Activated CD4-positive, alpha-beta T cell treated with anti-CD3 and anti-CD28 coated beads, Interleukin-2, amount 50 U/mL, for 24 hours (primary cell): ENCODE measurements at regions not wholly inside any gene's neighbourhood (a gene's known extent, or its start where the extent isn't known, plus 50 kb on each side); places are given as distances from the start of the nearest gene placed in this dataset.
"Not testable (repeated sequence)": the region's sequence is repeated elsewhere in the genome, so short reads cannot be mapped to it uniquely, and the experiment has no call there.

Source experiments
- DNase-seq, 2 donors: peaks; one replicate each; pipeline ENCODE4 v3.0.0-alpha.2; 2020; ENCODE audit warnings: low read depth in 1 of 2, low spot score in 1 of 2

DNA sequence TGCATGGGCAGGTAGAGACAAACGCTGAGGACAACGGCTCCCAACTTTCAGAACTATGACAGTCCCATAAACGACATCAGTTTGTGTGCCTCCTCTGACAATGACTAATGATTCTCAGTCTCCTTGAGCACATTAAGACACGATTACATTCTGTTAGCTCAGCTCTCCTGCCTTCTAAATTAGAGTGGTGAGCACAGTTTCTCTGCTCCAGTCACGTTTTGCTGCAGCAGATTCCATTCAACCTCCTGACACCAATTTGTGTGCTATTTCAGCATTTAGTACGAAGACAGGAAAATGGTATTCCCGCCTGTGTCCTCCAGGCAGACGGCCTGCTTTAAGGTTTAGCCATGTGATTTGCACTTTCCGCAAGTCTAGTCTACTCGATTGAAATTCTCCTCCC lies 458.4 kb upstream of the CFAP20DC start:
- no peak for DNase-seq

DNA sequence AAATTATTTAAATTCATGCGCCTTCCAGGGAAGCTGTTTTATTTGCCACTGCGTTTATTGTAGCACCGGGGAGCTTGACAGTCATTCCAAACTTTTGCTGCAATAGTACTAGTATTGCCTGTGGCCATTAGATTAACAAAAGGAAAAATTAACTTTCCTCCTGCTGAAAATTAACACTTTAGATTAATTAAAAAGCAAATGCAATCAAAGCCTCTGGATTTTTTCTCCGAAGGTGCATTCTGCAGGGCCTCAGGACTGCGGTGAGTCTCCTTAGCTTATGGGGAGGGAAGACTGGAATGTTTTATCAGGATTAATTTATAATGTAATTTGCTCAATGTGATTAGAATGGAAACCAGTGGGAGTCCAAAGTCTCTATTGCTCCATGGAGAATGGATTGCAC lies 456.4 kb upstream of the CFAP20DC start:
- DNase-seq = no peak

DNA sequence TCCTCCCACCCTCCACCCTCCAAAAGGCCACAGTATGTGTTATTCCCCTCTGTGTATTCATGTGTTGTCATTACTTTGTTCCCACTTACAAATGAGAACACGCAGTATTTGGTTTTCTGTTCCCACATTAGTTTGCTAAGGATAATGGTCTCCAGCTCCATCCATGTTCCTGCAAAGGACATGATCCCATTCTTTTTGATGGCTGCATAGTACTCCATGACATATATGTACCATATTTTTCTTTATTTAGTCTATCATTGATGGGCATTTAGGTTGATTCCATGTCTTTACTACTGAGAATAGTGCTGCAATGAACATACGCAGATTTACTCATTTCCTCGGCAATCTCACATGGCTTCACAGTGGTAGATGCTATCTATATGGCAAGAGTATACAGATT lies 453.6 kb upstream of the CFAP20DC start:
- no peak for DNase-seq

DNA sequence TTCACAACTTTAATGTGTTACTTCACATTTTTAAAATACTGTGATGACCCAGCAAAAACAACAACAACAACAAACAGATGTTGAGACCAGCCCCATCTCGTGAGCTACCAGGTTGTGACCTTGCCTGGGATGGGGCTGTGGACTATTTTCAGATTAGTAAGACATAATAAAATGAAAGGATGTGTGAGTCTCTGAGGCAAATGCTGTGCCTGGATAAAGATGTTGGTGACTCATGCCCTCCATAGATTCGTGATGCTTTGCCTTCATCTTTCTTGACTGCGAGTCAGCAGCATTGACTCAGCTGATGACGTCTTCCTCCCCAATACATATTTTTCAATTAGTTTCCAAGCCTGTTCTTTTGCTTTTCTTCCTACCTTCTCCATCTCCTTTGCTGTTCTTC lies 453.0 kb upstream of the CFAP20DC start:
- DNase-seq = peak in 1 of 2 donors; percentile 42

DNA sequence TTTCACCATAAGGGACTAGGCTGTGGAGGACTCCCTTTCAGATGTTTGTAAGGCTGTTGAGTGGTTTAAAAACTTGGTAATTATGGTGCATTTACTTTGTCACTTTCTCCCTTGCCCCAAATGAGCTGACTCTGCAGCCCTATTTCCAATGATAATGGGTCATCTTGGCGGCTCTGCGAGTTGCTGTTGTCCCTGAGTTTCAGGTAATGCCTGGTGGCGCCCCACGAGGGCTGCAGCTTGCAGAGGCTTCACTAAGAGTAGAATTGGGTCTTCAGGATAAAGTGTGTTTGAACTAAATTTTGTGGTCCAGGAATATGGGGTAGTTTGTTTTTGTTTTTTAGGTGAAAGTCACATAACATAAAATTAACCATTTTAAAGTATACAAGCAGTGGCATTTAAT lies 450.1 kb upstream of the CFAP20DC start:
- no peak for DNase-seq

DNA sequence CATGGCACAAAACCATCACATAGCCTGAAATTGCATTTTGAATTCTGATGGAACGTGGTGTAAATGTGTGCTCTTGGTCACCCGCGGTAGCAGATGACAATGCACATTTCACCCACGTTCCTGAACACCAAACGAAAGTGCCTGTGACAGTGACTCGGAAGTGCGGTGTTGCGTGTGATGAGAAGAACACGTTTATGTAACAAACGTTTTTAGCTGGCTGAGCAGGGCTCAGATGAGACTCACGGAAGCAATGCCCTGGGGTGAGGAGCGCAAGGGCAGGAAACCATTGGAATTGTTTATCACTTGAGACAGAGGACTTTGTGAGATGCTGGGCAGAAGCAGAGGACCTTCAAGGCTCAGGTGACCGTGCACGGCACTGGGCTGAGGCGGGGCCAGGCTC lies 449.2 kb upstream of the CFAP20DC start:
- DNase-seq = no peak

DNA sequence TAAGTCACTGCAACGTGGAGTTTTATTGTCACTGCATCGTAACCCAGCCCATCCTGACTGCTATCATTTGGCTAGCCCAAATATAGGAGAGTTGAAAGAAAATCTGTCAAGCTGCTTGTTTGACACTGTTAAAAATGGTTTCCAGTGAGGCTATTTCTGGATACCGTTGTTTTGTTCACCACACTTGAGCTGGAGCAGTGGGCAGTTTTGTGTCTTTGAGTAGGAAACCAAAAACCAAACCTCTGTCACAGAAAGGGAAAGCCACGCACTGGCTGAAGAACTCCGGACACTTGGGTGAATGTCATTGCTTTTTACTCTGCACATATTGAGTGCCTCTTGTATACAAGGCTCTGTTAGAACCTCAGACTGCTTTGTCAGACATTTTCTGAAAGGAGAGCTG lies 446.4 kb upstream of the CFAP20DC start:
- no peak for DNase-seq

DNA sequence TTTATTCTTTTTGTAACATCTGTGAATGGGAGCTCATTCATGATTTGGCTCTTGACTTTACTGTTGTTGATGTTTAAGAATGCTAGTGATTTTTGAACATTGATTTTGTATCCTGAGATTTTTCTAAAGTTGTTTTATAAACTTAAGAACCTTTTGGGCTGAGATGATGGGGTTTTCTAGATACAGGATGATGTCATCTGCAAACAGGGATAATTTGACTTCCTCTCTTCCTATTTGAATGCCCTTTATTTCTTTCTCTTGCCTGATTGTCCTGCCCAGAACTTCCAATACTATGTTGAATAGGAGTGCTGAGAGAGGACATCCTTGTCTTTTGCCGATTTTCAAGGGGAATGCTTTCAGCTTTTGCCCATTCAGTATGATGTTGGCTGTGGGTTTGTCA lies 445.1 kb upstream of the CFAP20DC start:
- not testable (repeated sequence) for DNase-seq

DNA sequence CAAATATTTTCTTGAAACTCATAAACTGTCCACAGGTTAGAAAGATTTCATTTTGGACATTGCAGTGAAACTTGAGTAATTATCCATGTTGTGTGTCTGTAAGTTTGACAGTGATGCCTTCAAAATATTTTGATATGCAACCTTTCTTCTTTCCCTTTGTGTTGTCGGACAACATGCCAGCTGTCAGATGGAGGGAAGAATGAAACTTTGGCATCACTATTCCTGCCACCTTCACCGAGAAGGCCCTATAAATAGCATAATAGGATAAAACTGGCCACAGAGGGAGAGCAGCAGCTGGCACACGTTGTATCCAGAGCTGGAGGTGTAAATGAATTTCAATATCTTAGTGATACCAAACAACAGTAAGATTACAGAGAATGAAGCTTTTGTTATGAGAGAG lies 436.7 kb upstream of the CFAP20DC start:
- no peak for DNase-seq

DNA sequence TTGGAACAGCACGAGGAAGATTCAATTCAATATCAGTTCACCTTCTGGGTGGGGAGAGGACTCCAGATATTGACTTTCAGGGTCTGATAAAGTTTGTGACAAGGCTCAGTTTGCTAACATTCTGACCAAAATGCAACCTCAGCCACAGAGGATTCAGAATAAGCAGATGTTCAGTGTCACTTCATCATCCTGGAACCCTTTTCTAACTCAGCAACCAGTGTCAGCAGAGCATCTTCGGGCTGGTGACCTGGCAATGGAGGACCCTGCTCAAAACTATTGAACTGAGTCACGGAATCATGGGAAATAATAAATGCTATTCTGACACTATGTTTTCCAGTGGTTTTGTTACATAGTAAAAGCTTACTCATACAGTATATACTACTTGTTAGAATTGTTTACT lies 433.4 kb upstream of the CFAP20DC start:
- DNase-seq = no peak

DNA sequence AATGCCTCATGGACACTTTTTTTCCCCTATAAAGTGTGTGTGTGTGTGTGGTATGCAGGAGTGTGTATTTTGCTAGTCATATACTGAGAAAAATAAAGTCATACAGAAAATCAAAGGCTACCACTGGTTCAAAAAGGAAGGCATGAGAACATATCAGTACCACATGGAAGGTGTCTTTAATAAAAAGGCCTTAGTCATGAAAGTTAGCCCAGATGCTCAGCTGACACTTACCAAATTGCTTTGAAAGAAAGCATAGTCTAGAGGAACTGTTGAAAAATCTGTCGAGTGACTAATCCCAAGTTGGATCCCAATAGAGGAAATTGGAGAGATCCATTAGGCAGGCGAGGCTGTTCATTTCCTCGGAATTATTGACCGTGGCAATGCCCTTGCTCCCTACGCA lies 432.9 kb upstream of the CFAP20DC start:
- no peak for DNase-seq

DNA sequence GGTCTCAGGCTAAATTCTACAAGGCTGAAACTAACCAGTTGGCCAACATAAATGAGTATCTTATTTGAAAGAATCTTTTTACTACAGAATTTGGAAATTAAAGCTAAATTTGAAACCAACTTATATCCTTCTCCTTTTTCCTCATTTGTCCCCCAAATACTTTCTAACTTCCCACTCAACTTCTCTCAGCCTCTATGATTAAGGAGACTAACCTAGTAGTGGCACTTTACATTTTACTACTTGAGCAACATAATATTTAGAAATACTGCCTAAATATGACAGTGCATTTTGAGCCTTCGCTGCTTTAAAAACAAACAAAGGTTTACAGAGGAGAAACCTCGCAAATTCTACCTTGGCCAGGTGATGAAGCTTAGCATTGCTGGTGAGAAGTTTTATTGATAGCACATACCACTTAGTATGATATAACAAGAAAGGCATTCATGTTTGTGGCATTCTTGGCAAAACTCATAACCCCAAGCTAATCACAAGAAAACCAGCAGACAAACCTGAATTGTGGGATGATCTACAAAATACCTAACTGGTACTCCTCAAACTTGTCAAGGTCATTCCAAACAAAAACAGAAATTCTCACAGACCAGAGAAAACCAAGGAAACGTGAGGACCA lies 432.1 kb upstream of the CFAP20DC start:
- DNase-seq = no peak

DNA sequence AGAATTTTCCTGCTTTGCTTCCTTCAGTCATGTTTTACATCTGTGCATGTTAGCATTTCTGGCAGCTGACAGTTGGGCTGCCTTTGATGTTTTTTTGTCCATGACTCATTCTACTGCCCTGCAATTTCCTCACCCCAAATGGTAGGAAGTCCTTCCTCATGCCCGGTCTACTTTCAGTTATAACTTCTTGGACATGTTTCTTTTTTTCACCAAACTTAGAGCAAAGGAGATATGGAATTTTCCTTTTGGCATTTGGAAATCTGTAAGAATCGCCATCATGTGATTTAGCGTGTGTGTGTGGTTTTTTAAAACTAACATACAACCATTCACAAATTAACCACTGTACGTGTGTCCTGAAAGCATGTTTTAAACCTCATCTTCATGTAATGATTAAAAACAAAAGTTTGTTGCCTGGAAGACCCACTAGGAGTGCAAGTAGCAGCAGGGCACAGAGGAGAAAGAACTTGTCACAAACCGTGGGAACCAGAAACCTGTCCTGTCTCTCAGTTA lies 430.7 kb upstream of the CFAP20DC start:
- DNase-seq = no peak

DNA sequence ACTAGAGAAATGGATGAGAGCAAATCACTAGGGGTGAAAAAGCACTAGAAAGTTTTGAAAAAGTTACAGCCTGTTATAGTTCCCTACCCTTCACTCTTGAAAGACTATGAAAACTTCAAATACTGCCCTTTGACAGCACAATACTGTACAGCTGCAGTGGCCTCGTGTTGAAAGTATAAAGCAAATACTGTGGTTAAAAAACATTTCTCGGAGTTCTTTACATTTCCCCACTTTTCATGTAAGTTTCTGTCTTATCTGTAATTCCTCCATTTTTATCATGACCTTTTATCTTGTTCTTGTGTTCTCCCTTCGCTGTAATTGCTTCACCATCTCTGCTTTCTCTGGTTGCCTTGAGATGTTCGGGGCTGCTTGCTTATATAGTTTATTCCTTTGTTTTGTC lies 423.8 kb upstream of the CFAP20DC start:
- DNase-seq = no peak

DNA sequence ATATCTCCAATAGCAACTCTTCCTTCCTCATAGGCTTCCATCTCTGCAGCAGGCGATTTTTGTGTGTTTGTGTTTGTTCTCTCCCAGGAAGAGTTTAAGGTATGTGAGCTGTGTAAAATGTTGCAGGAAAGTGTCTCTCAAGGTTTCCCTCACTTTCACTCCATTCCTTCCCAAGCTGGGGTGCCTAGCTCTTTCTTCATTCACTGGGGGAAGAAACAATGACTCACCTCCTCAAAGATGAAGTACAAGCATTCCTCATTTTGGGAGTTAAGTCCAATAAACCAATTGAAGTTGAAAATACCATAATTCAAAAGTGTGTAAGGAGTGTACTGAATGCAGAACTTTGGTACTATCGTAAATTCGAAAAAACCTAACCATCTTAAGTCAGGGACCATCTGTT lies 422.7 kb upstream of the CFAP20DC start:
- DNase-seq = no peak

DNA sequence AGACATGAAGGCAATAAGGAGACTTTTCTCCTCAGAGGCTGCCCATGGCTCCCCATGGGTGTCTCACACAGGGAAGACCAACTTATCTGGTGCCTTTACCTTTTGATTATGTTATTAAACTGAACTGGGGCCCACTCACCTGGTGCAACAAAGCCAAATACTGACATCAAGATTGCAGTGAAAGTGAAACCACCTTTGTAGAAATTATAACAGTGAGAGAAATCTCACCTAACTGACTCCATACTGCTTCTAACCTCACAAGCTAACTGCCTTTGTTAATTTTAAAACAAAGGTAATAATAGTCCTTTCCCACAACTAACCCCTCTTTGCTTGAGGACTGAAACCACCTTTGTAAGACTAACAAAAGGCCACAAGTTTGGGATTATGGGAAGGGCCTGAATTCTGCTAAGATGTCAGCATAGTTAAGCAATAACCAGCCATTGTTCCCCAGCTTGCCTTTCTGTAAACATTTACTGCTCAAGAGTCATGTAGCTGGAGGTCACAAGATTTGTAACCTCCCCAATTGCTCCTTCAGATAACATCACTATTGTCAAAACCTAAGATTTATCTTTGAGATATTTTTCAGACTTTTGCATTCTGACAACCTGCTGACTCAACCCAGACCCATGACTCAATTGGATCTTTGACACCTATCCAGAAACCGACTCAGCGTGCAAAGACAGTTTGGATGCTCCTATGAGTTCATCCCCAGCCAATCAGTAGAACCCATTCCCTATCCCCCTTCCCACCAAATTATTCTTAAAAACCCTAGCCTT lies 420.3 kb upstream of the CFAP20DC start:
- DNase-seq = no peak

DNA sequence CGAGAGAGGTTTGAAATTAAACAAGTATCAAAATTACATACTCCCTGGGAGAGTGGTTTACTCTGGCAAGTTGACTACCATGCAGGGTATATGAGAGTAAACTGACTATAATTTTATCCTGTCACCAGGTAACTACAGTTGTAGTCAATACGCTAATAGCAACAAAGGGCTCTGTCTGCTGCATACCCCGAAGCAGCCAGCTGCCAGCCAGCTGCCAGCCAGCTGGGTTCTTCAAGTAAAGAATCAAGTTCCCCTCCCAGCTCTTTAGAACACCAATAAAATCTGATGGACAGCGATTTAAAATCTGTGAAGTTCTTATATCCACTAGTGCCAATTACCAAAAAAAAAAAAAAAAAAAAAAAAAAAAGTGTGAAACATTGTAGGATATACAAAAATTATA lies 417.7 kb upstream of the CFAP20DC start:
- no peak for DNase-seq

DNA sequence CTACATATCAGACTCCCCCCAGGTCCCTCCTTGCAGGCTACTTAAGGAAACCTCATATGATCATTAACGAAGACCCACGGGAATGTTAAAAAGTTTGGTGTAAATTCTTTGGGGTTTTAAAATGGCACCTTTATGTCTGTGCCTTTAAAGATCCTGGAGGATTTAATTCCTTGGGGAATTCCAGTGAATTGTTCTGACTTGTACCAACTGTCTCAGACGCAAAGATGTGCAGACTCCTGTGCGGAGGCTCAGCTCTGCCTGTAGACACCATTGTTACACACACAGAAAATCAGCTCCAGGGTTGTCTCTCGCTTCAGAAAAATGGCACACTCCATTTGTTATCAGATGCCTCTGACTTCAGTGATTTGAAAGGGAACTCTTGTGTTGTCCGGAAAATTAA lies 414.4 kb upstream of the CFAP20DC start:
- DNase-seq = no peak

DNA sequence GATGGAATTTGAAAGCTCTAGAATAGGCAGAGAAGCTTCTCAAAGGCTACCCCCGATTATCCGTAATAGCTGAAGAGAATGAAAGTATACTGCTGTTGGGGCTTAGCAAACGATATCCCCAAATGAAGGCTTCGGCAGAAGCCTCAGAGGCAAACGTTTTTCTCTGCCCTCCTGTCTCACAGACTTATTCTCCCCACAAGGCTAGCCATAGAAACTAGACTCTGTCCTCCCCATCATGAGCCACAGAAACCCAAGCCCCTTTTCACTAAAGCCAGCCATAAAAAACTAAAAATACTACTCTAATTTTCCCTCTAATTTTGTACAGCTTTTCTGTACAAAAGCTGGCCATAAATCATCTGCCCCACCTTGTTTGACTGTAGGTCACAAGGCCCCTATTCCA lies 413.4 kb upstream of the CFAP20DC start:
- DNase-seq = no peak

DNA sequence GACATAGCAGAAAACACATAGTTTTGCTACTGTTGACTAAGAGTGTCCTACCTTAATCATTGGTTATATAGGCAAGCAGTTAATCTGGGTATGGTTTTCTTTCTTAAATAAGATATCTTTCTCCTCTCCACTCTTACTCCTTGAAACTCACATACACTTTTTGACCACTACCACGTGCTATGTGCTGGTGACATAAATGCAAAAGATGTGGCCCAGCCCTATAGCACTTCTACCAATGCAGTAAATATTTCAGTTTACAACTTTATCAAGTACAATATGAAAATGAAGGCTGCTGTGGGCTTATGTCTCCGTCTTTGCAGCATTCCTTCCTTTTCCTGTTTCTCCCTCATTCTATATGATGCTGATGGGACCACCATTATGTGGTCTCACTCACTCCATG lies 410.2 kb upstream of the CFAP20DC start:
- DNase-seq = no peak

DNA sequence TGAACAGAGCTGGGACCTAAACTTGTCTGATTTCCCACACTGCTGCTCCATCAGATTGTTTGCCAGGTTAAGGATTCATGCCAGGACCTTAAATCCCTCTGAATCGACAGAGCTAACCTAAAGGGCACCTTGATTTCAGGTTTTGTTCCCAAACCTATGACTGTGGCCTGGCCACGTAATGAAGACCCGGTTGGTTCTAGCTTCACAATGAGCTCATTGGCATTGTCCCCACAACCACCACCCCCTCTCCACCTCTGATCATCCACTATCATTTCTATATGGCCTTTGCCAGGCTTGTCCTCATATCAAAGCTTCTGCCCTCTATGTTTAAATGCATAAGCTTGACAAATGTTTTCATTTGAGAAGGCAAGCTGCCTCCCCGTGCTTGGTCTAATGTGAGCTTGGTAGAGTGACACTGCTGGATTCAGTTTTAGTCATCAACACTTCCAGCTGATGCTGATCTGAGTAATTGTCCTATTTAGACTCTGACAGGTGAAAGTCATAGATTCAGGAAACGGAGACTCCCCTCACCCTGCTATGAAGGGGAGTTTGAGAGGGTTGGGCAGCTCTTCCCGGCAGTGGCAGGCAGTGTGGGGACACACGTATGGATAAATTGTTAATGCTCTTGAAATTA lies 407.1 kb upstream of the CFAP20DC start:
- peak in 1 of 2 donors; percentile 44 for DNase-seq
